ENCODE measurements at regions not wholly inside any gene's neighbourhood (a gene's known extent, or its start where the extent isn't known, plus 50 kb on each side); places are given as distances from the start of the nearest gene placed in this dataset.

DNA sequence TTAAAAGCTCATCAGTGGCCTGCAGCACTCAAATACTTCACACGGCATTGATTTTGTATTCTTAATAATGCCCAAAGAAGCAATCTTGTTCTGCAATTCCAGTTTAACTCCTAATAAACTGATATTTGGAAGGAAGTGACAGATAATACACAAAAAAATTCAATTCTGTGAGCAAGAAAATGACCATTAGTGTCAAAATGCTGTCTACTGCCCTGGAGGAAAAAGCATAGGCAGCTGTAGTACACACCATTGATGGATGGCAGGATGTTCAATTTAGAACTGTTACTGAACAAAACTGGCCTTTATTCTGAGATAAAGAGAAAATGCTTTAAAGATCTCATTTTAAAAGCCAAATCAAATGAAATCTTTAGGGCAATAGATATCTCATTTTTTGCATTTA is 251.3 kb upstream of the FMN2 start:
- DNase-seq: no peak

DNA sequence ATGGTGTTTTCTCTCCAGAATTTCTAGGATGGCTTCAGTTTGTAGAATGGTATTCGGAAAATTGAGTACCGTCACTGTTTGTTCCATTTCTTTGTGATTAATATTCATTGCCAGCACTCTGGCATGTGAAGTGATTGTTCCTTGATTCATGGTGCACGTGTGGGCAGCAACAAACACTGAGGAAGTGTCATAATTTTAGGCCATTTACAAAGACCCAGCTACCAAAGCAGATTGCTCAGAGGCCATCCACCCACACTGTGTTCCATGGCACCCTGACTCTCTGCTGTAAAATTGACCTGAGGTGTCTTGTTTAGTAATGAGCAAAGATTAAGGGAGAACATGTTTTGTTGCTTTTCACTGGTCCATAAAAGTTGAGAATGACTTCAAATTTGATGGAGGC is 250.9 kb upstream of the FMN2 start:
- no peak for DNase-seq

DNA sequence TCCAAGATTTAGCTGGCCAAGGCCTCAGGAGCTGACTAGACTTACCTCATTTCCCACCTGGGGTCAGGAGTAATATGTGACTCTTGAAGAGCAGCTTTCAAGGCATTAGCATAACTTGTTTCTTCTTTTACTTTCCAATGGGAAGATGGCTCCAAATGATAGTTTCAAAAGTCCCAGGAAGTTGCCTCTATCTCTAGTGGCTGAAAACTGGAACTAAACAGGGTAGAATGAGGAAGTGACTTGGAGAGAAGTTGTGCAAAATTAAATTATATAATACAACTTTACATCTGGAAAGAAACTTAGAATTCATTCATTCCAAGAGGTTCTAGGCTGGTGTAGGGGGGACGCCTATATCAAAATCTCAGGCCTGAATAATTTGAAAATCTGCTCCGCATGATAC is 250.1 kb upstream of the FMN2 start:
- DNase-seq: no peak

DNA sequence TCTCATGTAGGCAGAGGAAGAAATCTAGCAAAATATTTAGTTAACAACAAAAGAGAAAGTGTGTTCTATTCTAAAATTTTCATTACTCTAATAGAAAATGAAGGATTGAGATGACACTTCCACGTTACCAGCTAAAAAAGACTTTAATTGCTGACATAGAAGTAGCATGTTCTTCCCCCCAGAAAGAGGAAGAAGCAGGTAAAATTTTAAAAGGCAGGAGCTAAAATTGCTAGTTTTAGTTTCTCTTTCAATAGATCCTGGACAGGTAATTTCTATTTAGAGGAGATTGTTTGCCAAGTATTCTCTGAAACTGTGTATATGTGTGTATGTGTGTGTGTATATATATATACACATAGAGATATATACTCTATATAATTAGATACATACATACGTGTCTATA is 248.1 kb upstream of the FMN2 start:
- no peak for DNase-seq

DNA sequence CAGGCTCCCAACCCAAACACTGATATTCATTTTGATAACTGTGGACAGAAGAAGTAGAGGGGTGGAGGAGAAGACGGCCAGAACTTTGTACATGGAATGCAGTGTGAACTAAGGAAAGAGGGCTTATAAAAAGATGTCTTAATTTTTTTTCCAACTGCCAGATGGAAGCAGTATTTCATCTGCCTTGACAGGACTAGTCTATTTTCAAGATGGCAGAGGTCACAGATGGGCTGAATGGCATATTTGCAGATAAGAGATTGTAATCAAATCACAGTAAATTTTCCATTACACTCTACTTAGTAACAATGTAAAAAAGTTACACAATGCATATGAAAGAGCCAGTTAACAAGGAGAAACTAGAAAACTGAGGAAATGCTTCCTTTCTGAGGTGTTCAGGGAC is 246.8 kb upstream of the FMN2 start:
- no peak for DNase-seq

DNA sequence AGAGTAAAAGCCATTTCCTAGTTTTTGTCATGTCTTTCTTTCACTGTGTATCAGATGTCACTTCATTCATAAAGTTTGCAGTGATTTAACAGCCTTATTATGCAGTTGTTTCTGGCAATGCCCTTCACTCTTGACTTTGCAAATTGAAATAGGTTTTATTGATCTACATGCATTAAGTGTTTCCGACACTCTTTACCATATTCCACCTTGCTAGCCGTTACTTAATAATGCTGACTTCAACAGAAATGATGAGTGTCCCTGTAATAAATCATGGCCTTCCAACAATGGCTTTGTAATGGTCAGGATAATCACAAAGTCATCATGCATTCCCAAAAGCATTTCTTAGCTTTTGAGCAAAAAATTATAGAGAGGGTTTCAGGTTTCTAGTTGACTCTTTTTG is 236.8 kb upstream of the FMN2 start:
- no peak for DNase-seq

DNA sequence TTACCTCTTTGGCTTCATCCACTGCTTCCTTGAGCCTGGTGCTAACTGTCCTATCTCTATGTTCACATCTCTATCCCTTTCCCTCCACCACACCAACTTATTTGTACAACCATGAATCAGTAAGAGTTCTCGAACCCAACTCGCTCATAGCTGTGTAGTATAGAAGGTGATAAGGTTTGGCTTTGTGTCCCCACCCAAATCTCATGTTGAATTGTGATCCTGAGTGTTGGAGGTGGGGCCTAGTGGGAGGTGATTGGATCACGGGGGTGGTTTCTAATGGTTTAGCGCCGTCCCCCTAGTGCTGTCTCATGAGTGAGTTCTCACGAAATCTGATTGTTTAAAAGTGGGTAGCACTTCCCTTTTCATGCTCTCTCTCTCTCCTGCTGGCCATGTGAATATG is 235.6 kb upstream of the FMN2 start:
- DNase-seq: no peak

DNA sequence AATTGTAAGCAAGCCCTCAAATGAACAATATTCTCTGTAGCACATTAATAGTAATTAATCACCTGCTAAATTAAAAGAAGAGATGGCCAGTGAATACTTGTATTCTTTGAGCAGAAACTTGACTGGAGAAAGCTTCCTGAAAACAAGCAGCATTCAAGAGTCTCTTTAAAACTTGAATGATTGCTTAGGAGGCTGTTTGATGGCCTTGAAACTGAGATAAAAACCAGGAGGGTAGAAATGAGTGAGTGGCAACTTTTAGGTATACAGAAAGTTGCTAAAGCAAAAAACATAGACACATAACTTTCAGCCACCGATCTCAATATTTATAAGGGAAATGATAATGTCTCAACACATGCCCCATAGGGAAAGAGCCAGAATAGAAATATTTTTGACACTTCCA is 234.8 kb upstream of the FMN2 start:
- no peak for DNase-seq

DNA sequence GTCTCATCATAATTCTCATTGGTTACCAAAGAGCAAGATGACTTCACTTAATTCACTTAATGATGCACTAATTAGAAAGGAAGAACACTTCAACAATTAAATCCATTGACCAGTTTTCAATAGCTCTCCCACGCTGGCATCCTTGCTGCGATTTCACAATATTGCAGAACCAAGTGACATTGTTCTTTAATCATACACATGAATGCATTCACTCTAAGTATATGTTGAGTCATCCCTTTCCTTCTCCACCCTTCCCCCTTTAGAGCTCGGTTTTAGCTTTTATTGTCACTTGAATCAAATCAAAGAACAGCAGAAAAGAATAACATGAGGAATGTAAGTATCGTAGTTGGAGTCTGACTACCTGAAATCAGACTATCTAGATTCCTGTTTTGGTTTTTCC is 233.6 kb upstream of the FMN2 start:
- no peak for DNase-seq

DNA sequence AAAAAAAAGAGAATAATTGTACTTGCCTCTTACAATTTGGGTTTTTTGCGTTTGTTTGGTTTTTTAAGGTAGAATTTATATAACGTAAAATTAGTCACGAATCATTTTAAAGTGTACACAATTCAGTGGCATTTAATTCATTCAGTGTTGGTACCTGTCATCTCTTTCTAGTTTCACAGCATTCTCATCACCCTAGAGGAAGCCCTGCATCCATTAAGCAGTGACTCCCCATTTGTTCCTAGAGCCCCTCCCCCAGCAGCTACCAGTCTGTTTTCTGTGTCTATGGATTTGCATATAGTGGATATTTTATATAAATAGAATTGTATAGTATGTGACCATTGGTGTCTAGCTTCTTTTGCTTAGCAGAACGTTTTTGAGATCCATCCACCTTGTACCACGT is 233.2 kb upstream of the FMN2 start:
- DNase-seq: no peak

DNA sequence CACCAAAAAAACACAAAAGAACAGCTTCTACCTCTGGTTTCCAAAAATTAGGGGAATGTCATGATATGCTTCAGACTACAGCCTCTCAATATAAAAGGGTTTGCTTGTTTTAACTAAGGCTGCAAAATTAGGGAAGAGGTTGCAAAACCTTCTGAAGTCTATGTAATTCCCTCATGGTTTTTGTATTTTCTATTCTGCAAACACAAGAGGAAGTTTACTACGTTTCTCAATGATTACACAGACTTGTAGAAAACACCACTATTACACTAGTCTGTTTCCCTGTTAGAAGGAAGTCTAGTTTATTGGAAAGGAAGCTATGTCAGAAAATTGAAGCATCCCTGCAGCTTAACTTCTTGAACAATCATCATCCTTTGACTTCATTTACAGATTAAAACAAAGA is 229.7 kb upstream of the FMN2 start:
- no peak for DNase-seq

DNA sequence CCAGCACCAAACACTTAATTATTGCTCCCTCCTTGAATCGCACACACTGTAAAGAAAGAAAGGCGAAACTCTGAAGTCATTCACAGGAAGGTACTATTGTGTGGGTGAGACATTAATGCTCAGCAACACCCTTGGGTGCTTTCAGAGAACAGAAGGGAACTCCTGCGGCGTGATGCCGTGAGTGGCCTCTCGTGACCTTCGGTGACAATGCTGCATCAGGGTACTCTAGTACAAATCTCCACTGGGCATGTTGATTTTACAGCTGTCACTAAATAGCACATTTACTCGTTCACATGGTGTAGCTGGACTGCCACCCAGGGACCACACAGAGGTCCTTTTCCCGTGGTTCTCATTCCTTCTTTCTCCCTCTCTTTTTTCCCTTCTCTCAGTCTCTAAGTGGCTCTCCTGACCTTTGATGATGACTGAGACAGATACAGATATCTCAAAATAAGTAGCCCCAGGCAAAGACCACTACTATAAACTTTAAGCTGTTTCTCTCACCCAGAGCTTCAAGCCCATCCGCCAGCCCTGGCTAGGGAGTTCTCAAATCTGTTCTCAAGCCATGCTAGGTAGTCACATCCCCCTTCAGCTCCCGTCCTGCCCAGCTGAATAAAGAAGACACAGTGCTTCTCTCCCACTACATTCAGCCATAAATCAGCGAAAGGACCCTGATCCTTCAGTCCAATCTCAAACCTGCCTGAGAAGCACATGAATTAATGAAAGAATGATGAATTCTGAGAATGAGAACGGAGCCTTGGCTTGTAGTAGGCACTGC is 223.4 kb upstream of the FMN2 start:
- DNase-seq: no peak

DNA sequence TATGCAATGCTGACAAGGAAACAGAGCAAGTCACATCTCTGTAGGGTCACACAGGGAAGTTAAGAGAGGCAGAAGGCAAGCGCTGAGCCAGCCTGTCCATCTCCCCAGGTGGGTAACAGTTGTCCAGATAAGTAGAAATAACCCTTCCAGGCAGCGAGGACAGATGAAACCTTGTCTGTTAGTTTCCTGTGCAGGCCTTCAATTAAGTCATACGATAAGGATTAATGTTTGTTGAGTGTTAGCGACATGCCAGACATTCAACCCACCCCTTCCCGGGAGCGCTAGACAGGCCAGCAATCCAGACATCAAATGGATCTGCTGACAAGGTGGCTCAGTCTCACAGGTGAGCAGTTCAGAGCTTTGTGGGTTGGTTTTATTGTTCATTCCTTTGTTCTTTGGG is 221.5 kb upstream of the FMN2 start:
- no peak for DNase-seq

DNA sequence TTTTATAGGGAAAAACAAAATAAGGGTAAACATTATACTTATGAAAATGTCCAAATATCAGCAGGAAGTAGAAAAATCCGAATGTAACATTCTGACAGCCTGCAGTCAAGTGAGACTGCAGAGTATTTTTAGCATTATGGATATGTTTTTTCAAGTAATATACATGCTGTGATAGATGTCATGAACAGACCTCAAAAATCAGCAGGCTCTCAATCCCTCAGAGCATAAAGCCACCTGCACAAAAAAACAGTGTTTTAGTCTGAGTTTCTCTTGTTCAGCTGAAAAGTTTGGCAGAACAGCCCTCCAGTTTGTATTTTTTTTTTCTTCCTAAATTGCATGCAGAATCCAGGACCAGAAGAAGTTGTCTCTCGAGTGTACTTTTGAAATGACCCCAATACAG is 219.1 kb upstream of the FMN2 start:
- DNase-seq: no peak

DNA sequence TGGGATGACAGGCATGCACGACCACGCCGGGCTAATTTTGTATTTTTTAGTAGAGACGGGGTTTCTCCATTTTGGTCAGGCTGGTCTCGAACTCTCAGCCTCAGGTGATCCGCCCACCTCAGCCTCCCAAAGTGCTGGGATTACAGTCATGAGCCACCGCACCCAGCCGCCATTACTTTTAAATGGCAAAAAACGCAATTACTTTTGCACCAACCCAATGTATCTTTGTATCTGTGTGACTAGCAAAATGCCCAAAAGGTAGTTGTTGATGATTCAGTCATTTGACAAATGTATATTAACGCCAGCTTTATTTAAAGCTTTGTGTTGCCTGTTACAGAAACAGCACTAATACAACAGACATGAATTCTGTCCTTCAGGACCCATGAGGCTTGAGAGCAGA is 216.9 kb upstream of the FMN2 start:
- no peak for DNase-seq

DNA sequence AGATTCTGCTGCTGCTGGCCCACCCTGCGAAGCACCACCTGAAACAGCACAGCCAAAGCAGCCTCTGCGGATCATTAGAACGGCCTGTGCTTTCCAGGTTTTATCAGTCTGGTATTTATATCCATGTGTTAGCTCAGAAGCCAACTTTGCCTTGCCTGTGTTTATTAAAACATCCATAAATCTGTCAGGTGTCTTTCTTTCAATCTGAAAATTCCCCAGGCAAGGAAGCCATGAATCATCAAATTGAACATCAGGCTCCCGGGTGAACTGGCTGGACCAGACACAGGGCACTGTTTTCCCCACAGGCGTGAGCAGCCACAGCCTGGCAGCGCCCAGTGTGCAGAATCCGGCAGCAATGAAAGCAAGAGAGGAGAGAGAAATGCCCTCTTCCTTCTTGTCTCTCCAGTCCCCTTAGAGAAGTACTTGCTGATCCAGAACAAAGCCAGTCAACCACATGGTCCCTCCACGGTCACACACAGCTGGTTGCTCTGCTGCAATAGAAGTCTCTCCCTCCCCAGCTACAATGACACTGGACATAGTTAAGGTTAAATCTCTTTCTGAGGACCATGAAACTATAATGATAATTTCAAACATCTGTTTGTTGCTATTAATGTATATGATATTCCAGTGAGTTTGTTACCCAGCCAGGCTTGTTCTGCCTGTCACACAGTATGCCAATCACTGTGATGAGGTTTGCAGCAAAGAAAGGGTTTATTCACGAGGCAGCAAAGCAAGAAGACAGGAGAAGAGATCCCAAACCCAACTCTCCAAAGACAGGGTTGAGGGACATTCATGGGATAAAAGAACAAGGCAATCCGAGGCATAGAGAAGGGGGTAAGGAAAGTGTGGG is 212.1 kb upstream of the FMN2 start:
- DNase-seq: no peak

DNA sequence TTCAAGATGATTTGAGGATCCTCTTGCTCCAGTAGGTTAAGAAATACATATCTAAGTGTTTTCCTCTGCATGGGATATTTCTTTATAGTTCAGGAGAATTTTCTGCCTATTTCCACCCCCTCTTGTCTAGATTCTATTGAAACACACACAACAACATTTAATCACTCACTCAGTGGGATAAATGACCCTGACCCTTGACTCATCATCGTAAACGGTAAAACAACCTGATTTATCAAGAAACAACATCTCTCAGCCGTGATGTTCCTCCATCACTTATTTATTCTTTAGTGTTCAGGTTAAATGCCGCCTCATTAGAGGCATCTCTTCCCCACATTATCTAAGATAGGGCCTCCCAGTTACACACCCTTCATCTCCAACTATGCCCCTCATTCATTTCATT is 208.7 kb upstream of the FMN2 start:
- no peak for DNase-seq

DNA sequence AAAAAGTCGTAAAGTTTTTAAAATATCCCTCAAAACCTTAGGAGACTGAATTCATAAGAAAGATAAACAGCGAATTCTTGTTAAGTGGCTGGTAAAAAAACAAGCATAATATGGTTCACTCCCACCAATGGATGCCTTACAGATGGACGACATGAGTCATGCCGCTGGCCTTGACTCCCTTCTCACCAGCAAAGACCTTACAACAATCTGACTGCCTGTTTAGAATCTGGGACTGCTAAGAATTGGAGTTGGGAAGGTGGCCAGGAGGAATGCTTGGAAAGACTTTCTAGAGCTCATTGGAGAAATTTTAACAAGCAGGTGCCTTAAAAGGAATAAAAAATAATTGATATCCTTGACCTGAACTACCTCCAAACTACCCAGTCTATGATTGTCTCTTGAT is 206.9 kb upstream of the FMN2 start:
- DNase-seq: no peak

DNA sequence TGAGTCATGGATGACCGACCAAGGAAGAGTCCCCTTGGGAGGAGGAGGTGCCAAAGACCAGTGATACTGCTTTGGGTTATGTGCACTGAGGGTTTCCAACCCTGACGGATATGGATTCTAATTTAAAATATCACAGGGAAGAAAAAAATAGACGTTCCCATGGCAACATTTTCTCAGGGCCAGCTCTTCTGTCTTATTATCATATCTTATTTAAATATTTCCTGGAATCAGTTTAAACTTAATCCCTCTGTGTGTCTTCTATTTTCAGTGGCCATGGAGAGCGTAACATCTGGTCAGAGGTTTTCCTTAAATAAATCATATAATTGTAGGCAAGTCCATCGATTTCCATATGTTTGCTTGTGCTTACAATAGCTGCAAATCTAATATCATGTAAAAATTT is 205.4 kb upstream of the FMN2 start:
- no peak for DNase-seq

DNA sequence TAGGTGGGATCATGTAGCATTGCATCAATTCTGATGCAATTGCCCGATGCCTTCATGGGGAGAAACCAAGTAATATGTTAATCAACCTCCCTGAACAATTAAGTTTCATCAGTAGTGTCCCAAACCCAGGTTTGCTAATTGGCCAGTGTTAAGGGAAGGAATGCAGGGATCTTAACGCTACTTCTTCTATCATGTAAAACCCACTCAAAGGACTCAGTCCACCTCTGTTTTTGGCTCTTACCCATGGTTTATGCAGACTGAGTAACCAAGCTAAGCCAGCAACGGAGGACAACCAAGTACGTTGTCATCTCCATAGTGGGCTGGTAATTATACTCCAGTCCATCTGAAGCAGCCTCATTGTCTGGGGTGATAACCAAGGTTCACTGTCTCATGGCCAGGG is 203.0 kb upstream of the FMN2 start:
- no peak for DNase-seq

DNA sequence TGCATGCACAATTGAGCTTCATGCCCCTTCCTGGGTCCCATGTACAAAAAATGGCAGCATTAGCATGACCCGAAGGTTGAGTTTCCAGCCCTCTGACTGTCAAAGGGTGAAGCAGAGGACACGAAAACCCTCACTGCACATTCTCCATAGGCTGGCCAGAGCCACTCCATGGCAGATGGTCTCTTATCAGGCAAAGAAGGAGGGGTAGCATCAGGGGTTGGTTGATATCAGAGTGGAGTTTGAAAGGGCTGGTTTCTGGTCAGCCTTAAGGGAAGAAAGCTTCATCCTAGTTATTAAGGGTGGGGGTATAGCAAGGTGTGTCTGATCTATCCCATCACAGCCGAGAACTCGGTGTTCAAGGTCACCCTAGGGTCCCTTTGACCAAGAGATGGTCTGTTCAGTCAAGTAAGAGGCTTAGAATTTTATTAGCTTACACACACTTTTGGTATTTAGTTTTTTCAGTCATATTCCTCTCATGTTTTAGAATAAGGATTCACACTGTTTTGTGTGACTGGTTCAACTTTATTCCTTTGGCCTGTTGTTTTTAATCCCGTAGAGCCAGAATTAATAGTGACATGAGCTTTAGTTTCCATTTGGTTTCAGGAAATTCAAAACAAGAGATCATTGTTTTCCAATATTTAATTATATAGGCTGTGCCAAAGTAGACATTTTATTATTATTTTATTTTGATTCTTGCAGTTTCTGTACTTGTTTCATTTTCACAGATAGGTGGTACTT is 199.9 kb upstream of the FMN2 start:
- no peak for DNase-seq

DNA sequence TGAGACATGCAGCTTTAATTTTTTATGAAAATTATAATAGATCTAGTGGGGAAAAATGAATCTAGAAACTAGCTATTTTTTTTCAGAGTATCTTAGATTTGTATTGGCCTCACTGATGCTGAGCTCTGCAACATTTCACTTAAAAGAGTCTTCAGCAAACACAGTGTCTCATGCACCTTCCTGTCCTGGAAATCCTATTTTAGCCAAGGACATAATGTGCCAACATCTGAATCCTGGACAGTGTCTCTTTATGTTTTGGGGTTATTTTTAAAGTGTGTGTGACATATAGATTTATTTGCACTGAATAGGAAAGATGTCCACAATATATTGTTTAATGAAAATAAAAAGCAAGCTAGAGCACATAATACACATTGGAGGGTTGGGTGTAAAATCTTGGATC is 199.1 kb upstream of the FMN2 start:
- no peak for DNase-seq

DNA sequence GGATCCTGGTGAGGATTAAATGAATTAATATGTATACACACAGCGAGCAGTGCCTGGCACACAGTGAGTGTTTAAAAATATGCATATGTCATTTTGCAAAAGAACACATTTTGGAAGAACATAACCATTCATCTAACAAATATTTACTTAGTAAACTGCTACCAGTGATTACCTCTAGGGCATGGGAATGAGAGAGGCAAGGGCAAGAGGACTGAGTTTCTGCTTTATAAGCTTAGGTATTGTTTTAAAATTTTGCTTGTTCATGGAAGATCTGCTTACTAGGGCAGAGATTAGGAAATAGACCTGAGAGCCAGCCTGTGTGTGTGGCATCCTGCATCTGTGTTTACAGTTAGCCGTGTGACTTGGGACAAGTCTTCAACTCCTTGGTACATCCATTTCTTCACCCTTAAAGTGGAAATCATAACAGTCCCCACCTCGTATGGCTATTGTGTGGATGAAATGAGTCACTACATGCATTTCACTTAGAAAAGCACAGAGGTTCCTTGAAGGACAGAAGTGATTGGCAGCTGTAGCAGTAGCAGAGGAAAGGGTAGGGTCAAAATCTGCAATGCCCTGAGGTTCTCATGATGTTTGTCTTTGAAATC is 198.5 kb upstream of the FMN2 start:
- DNase-seq: no peak

DNA sequence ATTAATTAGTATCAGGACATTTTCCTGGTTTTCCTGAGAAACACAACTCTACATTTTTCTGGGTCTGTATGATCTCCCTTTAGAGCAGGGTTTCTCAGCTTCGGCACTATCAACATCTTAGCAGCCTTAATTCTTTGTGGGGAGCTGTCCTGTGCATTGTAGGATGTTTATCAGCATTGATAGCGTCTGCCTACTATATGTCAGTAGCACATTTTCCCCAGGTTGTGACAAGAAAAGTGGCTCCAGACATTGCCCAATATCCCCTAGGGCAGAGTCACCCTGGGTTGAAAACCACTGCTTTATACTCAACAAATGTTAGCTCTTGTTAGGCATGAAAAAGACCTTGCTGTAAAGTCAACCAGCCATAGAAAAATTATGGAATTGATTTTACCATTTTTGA is 195.1 kb upstream of the FMN2 start:
- DNase-seq: no peak

Measured in NCI-H2171 (cell line).